BJ (cell line): ENCODE measurements at regions not wholly inside any gene's neighbourhood (a gene's known extent, or its start where the extent isn't known, plus 50 kb on each side); places are given as distances from the start of the nearest gene placed in this dataset.

ENCODE experiments used
- CTCF ChIA-PET: fragments of 350-600 bp; formaldehyde crosslinking; extraction: SDS; loops from one replicate; lab custom pipeline; 2021; ENCODE audit warnings: antibody characterized with exemption, inconsistent platforms; lab: Yijun Ruan, JAX
- POLR2A ChIA-PET: fragments of 300-600 bp; sonication (Branson Sonifier 250); formaldehyde crosslinking; extraction: SDS; loops from one replicate; lab custom pipeline; 2021; ENCODE audit warnings: antibody characterized with exemption; lab: Charles Lee
- DNase-seq: peaks from one replicate; pipeline ENCODE4 v3.0.0-alpha.2; 2011; ENCODE audit warnings: low read depth
- H3K27me3 ChIP-seq: 2 replicates; pipeline ENCODE4 v1.6.0; 2011; ENCODE audit warnings: low read length; ENCODE audit not compliant: control insufficient read depth, insufficient read depth
- H3K36me3 ChIP-seq: 2 replicates; pipeline ENCODE4 v1.5.1; 2011; ENCODE audit warnings: low read length; ENCODE audit not compliant: control insufficient read depth, insufficient read depth
- H3K4me3 ChIP-seq: 2 replicates; pipeline ENCODE4 v1.5.1; 2011; ENCODE audit warnings: low read depth, mild to moderate bottlenecking, control low read depth, low read length
- CTCF ChIP-seq: IDR thresholded peaks from 2 replicates; pipeline ENCODE4 v1.5.1; 2011; ENCODE audit warnings: low read depth, mild to moderate bottlenecking, control low read depth, inconsistent platforms, low read length, moderate library complexity; ENCODE audit not compliant: insufficient read depth

GRCh38 chr10:88182601-88182930 lies 319.1 kb downstream of the PTEN start:
- no peaks in the 10 kb centered on the region for H3K27me3 ChIP-seq
- CTCF ChIA-PET, result interaction anchor here (0.7 kb wide), 1 partner anchor 112 kb away, joined by 3 read pairs; no protein-coding TSS in a partner anchor
- DNase-seq, result no peak
- no peak overlapping the region for H3K4me3 ChIP-seq
- no peaks in the 10 kb centered on the region for H3K36me3 ChIP-seq
- no peak for TF ChIP-seq CTCF
- POLR2A ChIA-PET, result no interaction called here

GRCh38 chr10:88184543-88185297 lies 321.3 kb downstream of the PTEN start:
- Histone ChIP-seq H3K36me3 (no peaks in the 10 kb centered on the region), H3K27me3 (no peaks in the 10 kb centered on the region), H3K4me3 (no peak overlapping the region)
- no peak for TF ChIP-seq CTCF
- DNase-seq, result no peak
- ChIA-PET POLR2A (no interaction called here), CTCF (interaction anchor here (0.8 to 1.9 kb wide), 3 partner anchors 10 to 67 kb away, joined by 3 to 5 read pairs (median 3); no protein-coding TSS in a partner anchor)

- ChIA-PET CTCF (no interaction called here), POLR2A (interaction anchor here (0.6 kb wide), 1 partner anchor 324 kb away, joined by 3 read pairs; no protein-coding TSS in a partner anchor)
- DNase-seq, result no peak
- no peaks in the 10 kb centered on the region for H3K36me3 ChIP-seq
- TF ChIP-seq CTCF, result no peak
- H3K27me3 ChIP-seq, result no peaks in the 10 kb centered on the region
- no peak overlapping the region for H3K4me3 ChIP-seq
Measured at GRCh38 chr10:88185830-88186229, 322.4 kb downstream of the PTEN start.

GRCh38 chr10:88186335-88186734 lies 322.9 kb downstream of the PTEN start:
- Histone ChIP-seq H3K36me3 (no peaks in the 10 kb centered on the region), H3K4me3 (no peak overlapping the region), H3K27me3 (no peaks in the 10 kb centered on the region)
- DNase-seq, result no peak
- TF ChIP-seq CTCF, result no peak
- POLR2A ChIA-PET, result interaction anchor here (0.6 kb wide), 1 partner anchor 324 kb away, joined by 3 read pairs; no protein-coding TSS in a partner anchor
- CTCF ChIA-PET, result interaction anchor here (0.7 kb wide), 1 partner anchor 310 kb away, joined by 3 read pairs; no protein-coding TSS in a partner anchor

GRCh38 chr10:88187472-88187871 lies 324.0 kb downstream of the PTEN start:
- Histone ChIP-seq H3K27me3 (no peaks in the 10 kb centered on the region), H3K4me3 (no peak overlapping the region), H3K36me3 (no peaks in the 10 kb centered on the region)
- ChIA-PET POLR2A (no interaction called here), CTCF (no interaction called here)
- DNase-seq, result no peak
- TF ChIP-seq CTCF, result no peak
